GM23338 (cell line): ENCODE measurements at regions not wholly inside any gene's neighbourhood (a gene's known extent, or its start where the extent isn't known, plus 50 kb on each side); places are given as distances from the start of the nearest gene placed in this dataset.

ENCODE experiments used
- CREB1 ChIP-seq: fragments of 250-450 bp; sonication (Bioruptor Pico); IDR thresholded peaks from 2 replicates; pipeline ENCODE4 v1.5.0; 2020; ENCODE audit warnings: low read depth, mild to moderate bottlenecking, moderate library complexity
- EZH2 ChIP-seq: fragments of 200-600 bp; sonication (generic); IDR thresholded peaks from one replicate; pipeline ENCODE4 v1.8.0; 2017; ENCODE audit warnings: antibody characterized with exemption, mild to moderate bottlenecking, low read depth; ENCODE audit not compliant: unreplicated experiment
- EZH2phosphoT487 ChIP-seq: fragments of 200-600 bp; sonication (generic); IDR thresholded peaks from one replicate; pipeline ENCODE4 v1.8.1; 2018; ENCODE audit warnings: antibody characterized with exemption; ENCODE audit not compliant: unreplicated experiment
- NANOG ChIP-seq: IDR thresholded peaks from 2 replicates; pipeline ENCODE4 v1.6.1; 2016; ENCODE audit warnings: antibody characterized with exemption, borderline replicate concordance
- POLR2AphosphoS5 ChIP-seq: IDR thresholded peaks from 2 replicates; pipeline ENCODE4 v1.6.1; 2016; ENCODE audit warnings: antibody characterized with exemption, low read depth
- STAT1 ChIP-seq: IDR thresholded peaks from one replicate; pipeline ENCODE4 v1.6.1; 2016; ENCODE audit warnings: antibody characterized with exemption; ENCODE audit not compliant: unreplicated experiment
- TF ChIP-seq, protein P1 (sequence below), 2 experiments: fragments of 200-600 bp in 1 of 2; sonication (generic) in 1 of 2; conservative IDR thresholded peaks; 2 replicates each; pipeline versions ENCODE4 v1.5.1 to v1.6.1; 2016 to 2017; ENCODE audit warnings: antibody characterized with exemption in 2 of 2, low read depth in 2 of 2, mild to moderate bottlenecking in 2 of 2, moderate library complexity in 1 of 2

DNA sequence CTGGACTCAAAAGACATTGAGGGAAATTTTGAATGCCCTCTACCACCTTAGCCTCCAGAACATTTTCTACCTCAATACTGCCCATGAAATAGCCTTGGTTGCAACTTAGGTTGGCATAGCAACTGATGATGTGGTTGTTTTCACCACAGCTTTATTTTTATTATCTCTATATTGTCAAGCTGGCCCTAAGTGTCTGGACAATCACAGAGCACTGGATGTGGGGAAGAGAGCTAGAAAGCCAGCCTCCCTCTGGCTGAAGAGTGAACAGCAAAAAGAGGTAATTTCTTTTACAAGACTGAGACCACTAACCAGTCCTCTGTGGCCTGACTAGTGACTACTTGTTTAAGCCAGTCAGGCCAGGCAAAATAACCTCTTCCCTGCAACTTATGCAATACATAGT is 159.6 kb downstream of the HS3ST2 start:
- TF ChIP-seq, protein P1, sequence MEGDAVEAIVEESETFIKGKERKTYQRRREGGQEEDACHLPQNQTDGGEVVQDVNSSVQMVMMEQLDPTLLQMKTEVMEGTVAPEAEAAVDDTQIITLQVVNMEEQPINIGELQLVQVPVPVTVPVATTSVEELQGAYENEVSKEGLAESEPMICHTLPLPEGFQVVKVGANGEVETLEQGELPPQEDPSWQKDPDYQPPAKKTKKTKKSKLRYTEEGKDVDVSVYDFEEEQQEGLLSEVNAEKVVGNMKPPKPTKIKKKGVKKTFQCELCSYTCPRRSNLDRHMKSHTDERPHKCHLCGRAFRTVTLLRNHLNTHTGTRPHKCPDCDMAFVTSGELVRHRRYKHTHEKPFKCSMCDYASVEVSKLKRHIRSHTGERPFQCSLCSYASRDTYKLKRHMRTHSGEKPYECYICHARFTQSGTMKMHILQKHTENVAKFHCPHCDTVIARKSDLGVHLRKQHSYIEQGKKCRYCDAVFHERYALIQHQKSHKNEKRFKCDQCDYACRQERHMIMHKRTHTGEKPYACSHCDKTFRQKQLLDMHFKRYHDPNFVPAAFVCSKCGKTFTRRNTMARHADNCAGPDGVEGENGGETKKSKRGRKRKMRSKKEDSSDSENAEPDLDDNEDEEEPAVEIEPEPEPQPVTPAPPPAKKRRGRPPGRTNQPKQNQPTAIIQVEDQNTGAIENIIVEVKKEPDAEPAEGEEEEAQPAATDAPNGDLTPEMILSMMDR (conservative IDR thresholded peaks at IDR 0.05; ENCODE audit: low read depth in 2 of 2) = peak; percentile 11 to 20; a peak in 1 of 4 replicates
- TF ChIP-seq POLR2AphosphoS5 (no peak), STAT1 (no peak), EZH2 (no peak), CREB1 (no peak), EZH2phosphoT487 (no peak), NANOG (no peak)
